T-helper 1 cell treated with Interleukin-12 subunit alpha and Interleukin-12 subunit beta and Interleukin-4 antibody, amounts not matched to agents 30 μg/mL and 1 μg/mL, for 36 hours (primary cell): ENCODE measurements at regions not wholly inside any gene's neighbourhood (a gene's known extent, or its start where the extent isn't known, plus 50 kb on each side); places are given as distances from the start of the nearest gene placed in this dataset.

ENCODE experiments used
- H3K27ac Mint-ChIP-seq: one replicate; pipeline ENCODE4 v1.8.0; 2021; ENCODE audit warnings: mild to moderate bottlenecking, mixed read lengths
- H3K27me3 Mint-ChIP-seq: one replicate; pipeline ENCODE4 v1.8.0; 2021; ENCODE audit warnings: low read depth, mixed read lengths
- H3K36me3 Mint-ChIP-seq: one replicate; pipeline ENCODE4 v1.8.0; 2021; ENCODE audit warnings: low read depth, mixed read lengths
- H3K4me1 Mint-ChIP-seq: one replicate; pipeline ENCODE4 v1.8.0; 2021; ENCODE audit warnings: low read depth, mixed read lengths
- H3K4me3 Mint-ChIP-seq: one replicate; pipeline ENCODE4 v1.8.0; 2021; ENCODE audit warnings: mild to moderate bottlenecking, moderate library complexity, mixed read lengths
- H3K9me3 Mint-ChIP-seq: one replicate; pipeline ENCODE4 v1.8.0; 2021; ENCODE audit warnings: mixed read lengths

- Mint-ChIP-seq H3K36me3 (no peaks in the 10 kb centered on the region), H3K27me3 (no peaks in the 10 kb centered on the region), H3K27ac (no peak overlapping the region), H3K4me1 (no peaks in the 10 kb centered on the region), H3K9me3 (no peaks in the 10 kb centered on the region), H3K4me3 (no peak overlapping the region)
Observed at GRCh38 chr3:99549957-99550603, 88.3 kb upstream of the COL8A1 start.

GRCh38 chr3:99549220-99549619 lies 89.2 kb upstream of the COL8A1 start:
- H3K27ac Mint-ChIP-seq, result no peak overlapping the region
- no peak overlapping the region for H3K4me3 Mint-ChIP-seq
- no peaks in the 10 kb centered on the region for H3K27me3 Mint-ChIP-seq
- H3K4me1 Mint-ChIP-seq, result no peaks in the 10 kb centered on the region
- no peaks in the 10 kb centered on the region for H3K9me3 Mint-ChIP-seq
- no peaks in the 10 kb centered on the region for H3K36me3 Mint-ChIP-seq

GRCh38 chr3:99548674-99549073 lies 89.7 kb upstream of the COL8A1 start:
- H3K4me3 Mint-ChIP-seq, result no peak overlapping the region
- no peaks in the 10 kb centered on the region for H3K27me3 Mint-ChIP-seq
- H3K9me3 Mint-ChIP-seq, result no peaks in the 10 kb centered on the region
- no peaks in the 10 kb centered on the region for H3K36me3 Mint-ChIP-seq
- H3K27ac Mint-ChIP-seq, result no peak overlapping the region
- no peaks in the 10 kb centered on the region for H3K4me1 Mint-ChIP-seq

- Mint-ChIP-seq H3K27me3 (no peaks in the 10 kb centered on the region), H3K4me1 (peaks cover 6% of the 10 kb centered on the region), H3K27ac (no peak overlapping the region), H3K9me3 (no peaks in the 10 kb centered on the region), H3K4me3 (no peak overlapping the region), H3K36me3 (no peaks in the 10 kb centered on the region)
Observed at GRCh38 chr3:99545941-99546580, 92.3 kb upstream of the COL8A1 start.

- H3K4me1 Mint-ChIP-seq, result peaks cover 6% of the 10 kb centered on the region
- H3K9me3 Mint-ChIP-seq, result no peaks in the 10 kb centered on the region
- H3K27me3 Mint-ChIP-seq, result no peaks in the 10 kb centered on the region
- no peak overlapping the region for H3K27ac Mint-ChIP-seq
- no peak overlapping the region for H3K4me3 Mint-ChIP-seq
- no peaks in the 10 kb centered on the region for H3K36me3 Mint-ChIP-seq
Observed at GRCh38 chr3:99544786-99545281, 93.6 kb upstream of the COL8A1 start.

GRCh38 chr3:99543796-99544195 lies 94.6 kb upstream of the COL8A1 start:
- H3K27me3 Mint-ChIP-seq, result no peaks in the 10 kb centered on the region
- no peak overlapping the region for H3K27ac Mint-ChIP-seq
- H3K4me3 Mint-ChIP-seq, result no peak overlapping the region
- H3K9me3 Mint-ChIP-seq, result no peaks in the 10 kb centered on the region
- H3K36me3 Mint-ChIP-seq, result no peaks in the 10 kb centered on the region
- peaks cover 6% of the 10 kb centered on the region for H3K4me1 Mint-ChIP-seq

- Mint-ChIP-seq H3K4me3 (no peak overlapping the region), H3K36me3 (no peaks in the 10 kb centered on the region), H3K4me1 (peaks cover 6% of the 10 kb centered on the region), H3K27ac (no peak overlapping the region), H3K9me3 (no peaks in the 10 kb centered on the region), H3K27me3 (no peaks in the 10 kb centered on the region)
Observed at GRCh38 chr3:99542767-99543518, 95.5 kb upstream of the COL8A1 start.

GRCh38 chr3:99541181-99541580 lies 97.2 kb upstream of the COL8A1 start:
- H3K4me1 Mint-ChIP-seq, result peaks cover 6% of the 10 kb centered on the region
- H3K36me3 Mint-ChIP-seq, result no peaks in the 10 kb centered on the region
- H3K27me3 Mint-ChIP-seq, result no peaks in the 10 kb centered on the region
- no peaks in the 10 kb centered on the region for H3K9me3 Mint-ChIP-seq
- no peak overlapping the region for H3K27ac Mint-ChIP-seq
- H3K4me3 Mint-ChIP-seq, result no peak overlapping the region

- Mint-ChIP-seq H3K4me1 (no peaks in the 10 kb centered on the region), H3K9me3 (no peaks in the 10 kb centered on the region), H3K36me3 (no peaks in the 10 kb centered on the region), H3K4me3 (no peak overlapping the region), H3K27me3 (peaks cover under 1% of the 10 kb centered on the region), H3K27ac (no peak overlapping the region)
Observed at GRCh38 chr3:99537416-99537815, 101.0 kb upstream of the COL8A1 start.

- no peak overlapping the region for H3K4me3 Mint-ChIP-seq
- no peaks in the 10 kb centered on the region for H3K36me3 Mint-ChIP-seq
- no peaks in the 10 kb centered on the region for H3K4me1 Mint-ChIP-seq
- peaks cover 3% of the 10 kb centered on the region for H3K27me3 Mint-ChIP-seq
- no peaks in the 10 kb centered on the region for H3K9me3 Mint-ChIP-seq
- H3K27ac Mint-ChIP-seq, result no peak overlapping the region
Observed at GRCh38 chr3:99536555-99537314, 101.7 kb upstream of the COL8A1 start.

GRCh38 chr3:99534951-99535704 lies 103.3 kb upstream of the COL8A1 start:
- Mint-ChIP-seq H3K4me1 (no peaks in the 10 kb centered on the region), H3K9me3 (no peaks in the 10 kb centered on the region), H3K27ac (no peak overlapping the region), H3K36me3 (no peaks in the 10 kb centered on the region), H3K4me3 (no peak overlapping the region), H3K27me3 (peaks cover 3% of the 10 kb centered on the region)

- Mint-ChIP-seq H3K4me3 (no peak overlapping the region), H3K9me3 (no peaks in the 10 kb centered on the region), H3K27ac (no peak overlapping the region), H3K27me3 (peaks cover 3% of the 10 kb centered on the region), H3K4me1 (no peaks in the 10 kb centered on the region), H3K36me3 (no peaks in the 10 kb centered on the region)
Observed at GRCh38 chr3:99532246-99532645, 106.1 kb upstream of the COL8A1 start.

- Mint-ChIP-seq H3K27me3 (peaks cover 3% of the 10 kb centered on the region), H3K4me1 (no peaks in the 10 kb centered on the region), H3K4me3 (no peak overlapping the region), H3K36me3 (no peaks in the 10 kb centered on the region), H3K9me3 (no peaks in the 10 kb centered on the region), H3K27ac (no peak overlapping the region)
Observed at GRCh38 chr3:99529265-99529664, 109.1 kb upstream of the COL8A1 start.

GRCh38 chr3:99526921-99527320 lies 111.5 kb upstream of the COL8A1 start:
- no peak overlapping the region for H3K27ac Mint-ChIP-seq
- H3K36me3 Mint-ChIP-seq, result no peaks in the 10 kb centered on the region
- H3K27me3 Mint-ChIP-seq, result no peaks in the 10 kb centered on the region
- no peaks in the 10 kb centered on the region for H3K4me1 Mint-ChIP-seq
- no peak overlapping the region for H3K4me3 Mint-ChIP-seq
- no peaks in the 10 kb centered on the region for H3K9me3 Mint-ChIP-seq
